ENCODE measurements at regions not wholly inside any gene's neighbourhood (a gene's known extent, or its start where the extent isn't known, plus 50 kb on each side); places are given as distances from the start of the nearest gene placed in this dataset.

DNA sequence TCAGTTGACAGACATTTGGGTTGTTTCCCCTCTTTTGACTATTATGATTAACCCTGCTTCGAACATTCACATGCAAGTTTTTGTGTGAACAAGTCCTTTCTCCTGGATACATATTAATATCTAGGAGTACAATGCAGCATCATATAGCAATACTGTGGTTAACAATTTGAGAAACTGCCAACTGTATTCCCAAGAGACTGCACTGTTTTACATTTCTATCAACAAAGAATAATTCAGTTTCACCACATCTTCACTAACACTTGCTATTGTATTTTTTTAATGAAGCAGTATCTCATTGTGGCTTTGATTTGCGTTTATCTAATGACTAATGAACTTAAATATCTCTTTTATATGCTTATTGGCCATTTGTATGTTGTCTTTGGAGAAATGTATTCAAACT is 184.6 kb upstream of the NBEA start:
- TF ChIP-seq, protein P1, sequence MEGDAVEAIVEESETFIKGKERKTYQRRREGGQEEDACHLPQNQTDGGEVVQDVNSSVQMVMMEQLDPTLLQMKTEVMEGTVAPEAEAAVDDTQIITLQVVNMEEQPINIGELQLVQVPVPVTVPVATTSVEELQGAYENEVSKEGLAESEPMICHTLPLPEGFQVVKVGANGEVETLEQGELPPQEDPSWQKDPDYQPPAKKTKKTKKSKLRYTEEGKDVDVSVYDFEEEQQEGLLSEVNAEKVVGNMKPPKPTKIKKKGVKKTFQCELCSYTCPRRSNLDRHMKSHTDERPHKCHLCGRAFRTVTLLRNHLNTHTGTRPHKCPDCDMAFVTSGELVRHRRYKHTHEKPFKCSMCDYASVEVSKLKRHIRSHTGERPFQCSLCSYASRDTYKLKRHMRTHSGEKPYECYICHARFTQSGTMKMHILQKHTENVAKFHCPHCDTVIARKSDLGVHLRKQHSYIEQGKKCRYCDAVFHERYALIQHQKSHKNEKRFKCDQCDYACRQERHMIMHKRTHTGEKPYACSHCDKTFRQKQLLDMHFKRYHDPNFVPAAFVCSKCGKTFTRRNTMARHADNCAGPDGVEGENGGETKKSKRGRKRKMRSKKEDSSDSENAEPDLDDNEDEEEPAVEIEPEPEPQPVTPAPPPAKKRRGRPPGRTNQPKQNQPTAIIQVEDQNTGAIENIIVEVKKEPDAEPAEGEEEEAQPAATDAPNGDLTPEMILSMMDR (conservative IDR thresholded peaks at IDR 0.05), result no peak
- Histone ChIP-seq H3K27me3 (ENCODE audit: insufficient read depth, low read length) (no peaks in the 10 kb centered on the region), H3K14ac (ENCODE audit: insufficient read depth, low read length) (no peak overlapping the region), H2AK5ac (ENCODE audit: insufficient read length, low read length) (no peak overlapping the region), H4K20me1 (ENCODE audit: control insufficient read depth, insufficient read depth, insufficient read length) (no peaks in the 10 kb centered on the region), H3K23me2 (ENCODE audit: insufficient read length, low read depth, low read length, poor library complexity, severe bottlenecking) (no peaks in the 10 kb centered on the region), H3K9ac (ENCODE audit: extremely low read depth, insufficient read length, low read length) (no peak overlapping the region), H3K4ac (ENCODE audit: low read depth, low read length) (no peak overlapping the region), H4K8ac (replicated peaks; ENCODE audit: insufficient read length, low read depth, low read length) (no peak overlapping the region), H2AFZ (ENCODE audit: low read length) (no peak overlapping the region), H3K9me3 (ENCODE audit: control insufficient read depth, low read depth, low read length) (no peaks in the 10 kb centered on the region), H4K91ac (ENCODE audit: insufficient read length, low read depth, low read length) (no peak overlapping the region), H3K79me2 (ENCODE audit: insufficient read depth, low read length) (no peaks in the 10 kb centered on the region; the same call in 1 of the 2 replicates), H2BK12ac (ENCODE audit: insufficient read length, low read depth, low read length) (no peak overlapping the region), H3K79me1 (ENCODE audit: insufficient read depth, low read depth, low read length, poor library complexity, severe bottlenecking) (no peaks in the 10 kb centered on the region), H3K4me1 (ENCODE audit: insufficient read depth, low read length) (no peaks in the 10 kb centered on the region), H3K23ac (ENCODE audit: insufficient read length, low read depth, low read length) (no peak overlapping the region), H3K4me2 (ENCODE audit: insufficient read depth, insufficient read length, low read length) (no peak overlapping the region), H3K56ac (ENCODE audit: insufficient read length, low read depth, low read length) (no peak overlapping the region), H4K5ac (ENCODE audit: insufficient read length, low read depth, low read length) (no peak overlapping the region), H2BK5ac (ENCODE audit: insufficient read length, low read length) (no peak overlapping the region), H2BK15ac (ENCODE audit: low read depth, low read length) (no peak overlapping the region), H3K18ac (ENCODE audit: insufficient read length, low read depth, low read length) (no peak overlapping the region), H3K27ac (ENCODE audit: insufficient read length, low read depth, low read length) (no peak overlapping the region), H2BK120ac (ENCODE audit: low read depth, low read length, poor library complexity, severe bottlenecking) (no peak overlapping the region), H2BK20ac (ENCODE audit: low read depth, low read length, poor library complexity, severe bottlenecking) (no peak overlapping the region), H3T11ph (ENCODE audit: low read length) (no peak overlapping the region)
- no peak for DNase-seq
- Mint-ChIP-seq H3K4me3 (no peak overlapping the region), H3K27me3 (ENCODE audit: low read depth) (no peaks in the 10 kb centered on the region), H3K4me1 (no peaks in the 10 kb centered on the region), H3K27ac (no peak overlapping the region), H3K9me3 (no peaks in the 10 kb centered on the region), H3K36me3 (ENCODE audit: insufficient read depth in 1 of 3, low read depth in 3 of 3) (no peaks in the 10 kb centered on the region)
- no CpG with 5 or more reads among the region's 2 CpGs for WGBS (ENCODE audit: extremely low coverage, insufficient read length, low lambda C conversion rate)

Data from H9 (cell line).